GM11168 (cell line): ENCODE measurements at regions not wholly inside any gene's neighbourhood (a gene's known extent, or its start where the extent isn't known, plus 50 kb on each side); places are given as distances from the start of the nearest gene placed in this dataset.
"Not testable (repeated sequence)": the region's sequence is repeated elsewhere in the genome, so short reads cannot be mapped to it uniquely, and the experiment has no call there.

ENCODE experiments used
- in situ Hi-C: fragments of 300-500 bp; cut with MboI; formaldehyde crosslinking; loops from one replicate; pipeline ENCODE4 v1.12.0; 2022; ENCODE audit warnings: low sequenced_read_pairs; ENCODE audit not compliant: unreplicated experiment

GRCh38 chr18:11512096-11513025 lies 97.0 kb upstream of the SLC35G4 start:
- in situ Hi-C loops = loop anchor here (25.0 kb wide), 1 partner anchor 200 kb away; no protein-coding TSS in a partner anchor

GRCh38 chr18:11511434-11512095 lies 97.8 kb upstream of the SLC35G4 start:
- in situ Hi-C loops = loop anchor here (25.0 kb wide), 1 partner anchor 199 kb away; no protein-coding TSS in a partner anchor

- in situ Hi-C loops = loop anchor here (25.0 kb wide), 1 partner anchor 195 kb away; no protein-coding TSS in a partner anchor
Measured at GRCh38 chr18:11506856-11507255, 102.5 kb upstream of the SLC35G4 start.

GRCh38 chr18:11505993-11506392 lies 103.4 kb upstream of the SLC35G4 start:
- in situ Hi-C loops = loop anchor here (25.0 kb wide), 1 partner anchor 194 kb away; no protein-coding TSS in a partner anchor

GRCh38 chr18:11504962-11505361 lies 104.4 kb upstream of the SLC35G4 start:
- in situ Hi-C loops = loop anchor here (25.0 kb wide), 1 partner anchor 193 kb away; no protein-coding TSS in a partner anchor

- in situ Hi-C loops = loop anchor here (25.0 kb wide), 1 partner anchor 190 kb away; no protein-coding TSS in a partner anchor
Measured at GRCh38 chr18:11502368-11502767, 107.0 kb upstream of the SLC35G4 start.

- in situ Hi-C loops = loop anchor here (25.0 kb wide), 1 partner anchor 189 kb away; no protein-coding TSS in a partner anchor
Measured at GRCh38 chr18:11501352-11501751, 108.0 kb upstream of the SLC35G4 start.

- in situ Hi-C loops = loop anchor here (25.0 kb wide), 1 partner anchor 188 kb away; no protein-coding TSS in a partner anchor
Measured at GRCh38 chr18:11500153-11501122, 109.0 kb upstream of the SLC35G4 start.

GRCh38 chr18:11498821-11499220 lies 110.6 kb upstream of the SLC35G4 start:
- in situ Hi-C loops = no loop called here

GRCh38 chr18:11497585-11497984 lies 111.8 kb upstream of the SLC35G4 start:
- in situ Hi-C loops = no loop called here

GRCh38 chr18:11496526-11497172 lies 112.7 kb upstream of the SLC35G4 start:
- in situ Hi-C loops = no loop called here

GRCh38 chr18:11495441-11495840 lies 114.0 kb upstream of the SLC35G4 start:
- in situ Hi-C loops = no loop called here

- in situ Hi-C loops = no loop called here
Measured at GRCh38 chr18:11494107-11494506, 115.3 kb upstream of the SLC35G4 start.

- in situ Hi-C loops = no loop called here
Measured at GRCh38 chr18:11489266-11489899, 120.0 kb upstream of the SLC35G4 start.

GRCh38 chr18:11488175-11488574 lies 121.2 kb upstream of the SLC35G4 start:
- in situ Hi-C loops = no loop called here

- in situ Hi-C loops = no loop called here
Measured at GRCh38 chr18:11487390-11487789, 122.0 kb upstream of the SLC35G4 start.

GRCh38 chr18:11482271-11482670 lies 127.1 kb upstream of the SLC35G4 start:
- in situ Hi-C loops = no loop called here

GRCh38 chr18:11480692-11481091 lies 128.7 kb upstream of the SLC35G4 start:
- in situ Hi-C loops = no loop called here

- in situ Hi-C loops = not testable (repeated sequence)
Measured at GRCh38 chr18:11479031-11479430, 130.4 kb upstream of the SLC35G4 start.
